HepG2 (cell line): ENCODE measurements at regions not wholly inside any gene's neighbourhood (a gene's known extent, or its start where the extent isn't known, plus 50 kb on each side); places are given as distances from the start of the nearest gene placed in this dataset.

Source experiments
- FOXP1 ChIP-seq, 2 experiments: fragments of 450-650 bp in 1 of 2; IDR thresholded peaks; 2 replicates each; pipeline ENCODE4 v1.6.1; 2017 to 2018; ENCODE audit warnings: antibody characterized with exemption in 1 of 2
- JUN ChIP-seq: sonication (generic); formaldehyde crosslinking; IDR thresholded peaks from 2 replicates; pipeline ENCODE4 v1.4.0; 2020; ENCODE audit warnings: mild to moderate bottlenecking, missing genetic modification reagents
- POLR2A ChIP-seq, 2 experiments: IDR thresholded peaks; 2 replicates each; pipeline ENCODE4 v1.6.1; 2011; ENCODE audit warnings: low read depth in 2 of 2, low read length in 2 of 2, mild to moderate bottlenecking in 1 of 2, moderate library complexity in 1 of 2; ENCODE audit not compliant: insufficient read depth in 1 of 2
- POLR2AphosphoS5 ChIP-seq: IDR thresholded peaks from 2 replicates; pipeline ENCODE4 v1.6.1; 2012; ENCODE audit warnings: low read depth, low read length
- TCF7L2 ChIP-seq: IDR thresholded peaks from 2 replicates; pipeline ENCODE4 v1.6.1; 2011; ENCODE audit warnings: mild to moderate bottlenecking, low read depth, low read length, moderate library complexity
- ZNF564 ChIP-seq: sonication (generic); formaldehyde crosslinking; IDR thresholded peaks from 2 replicates; pipeline ENCODE4 v1.8.1; 2023; ENCODE audit warnings: mild to moderate bottlenecking, missing genetic modification reagents
- ZNF589 ChIP-seq: sonication (generic); formaldehyde crosslinking; conservative IDR thresholded peaks from 2 replicates; pipeline ENCODE4 v1.8.0; 2022; ENCODE audit warnings: mild to moderate bottlenecking, moderate library complexity, missing genetic modification reagents
- ZZZ3 ChIP-seq: sonication (generic); formaldehyde crosslinking; IDR thresholded peaks from 2 replicates; pipeline ENCODE4 v1.4.0; 2020; ENCODE audit warnings: missing genetic modification reagents, mild to moderate bottlenecking, borderline replicate concordance
- TF ChIP-seq, protein P1 (sequence below): sonication (generic); formaldehyde crosslinking; IDR thresholded peaks from 2 replicates; pipeline ENCODE4 v1.9.0; 2021; ENCODE audit warnings: missing genetic modification reagents, borderline replicate concordance
- TF ChIP-seq, protein P2 (sequence below): sonication (generic); formaldehyde crosslinking; IDR thresholded peaks from 2 replicates; pipeline ENCODE4 v1.5.0; 2020; ENCODE audit warnings: mild to moderate bottlenecking, missing genetic modification reagents, moderate library complexity
- TF ChIP-seq, protein P3 (sequence below), 2 experiments: sonication (generic) in 1 of 2; formaldehyde crosslinking in 1 of 2; IDR thresholded peaks; 2 replicates each; pipeline versions ENCODE4 v1.4.0 to v1.6.1; 2018 to 2020; ENCODE audit warnings: missing genetic modification reagents in 2 of 2, borderline replicate concordance in 1 of 2, low read depth in 1 of 2, mild to moderate bottlenecking in 1 of 2, missing biosample characterization in 1 of 2

DNA sequence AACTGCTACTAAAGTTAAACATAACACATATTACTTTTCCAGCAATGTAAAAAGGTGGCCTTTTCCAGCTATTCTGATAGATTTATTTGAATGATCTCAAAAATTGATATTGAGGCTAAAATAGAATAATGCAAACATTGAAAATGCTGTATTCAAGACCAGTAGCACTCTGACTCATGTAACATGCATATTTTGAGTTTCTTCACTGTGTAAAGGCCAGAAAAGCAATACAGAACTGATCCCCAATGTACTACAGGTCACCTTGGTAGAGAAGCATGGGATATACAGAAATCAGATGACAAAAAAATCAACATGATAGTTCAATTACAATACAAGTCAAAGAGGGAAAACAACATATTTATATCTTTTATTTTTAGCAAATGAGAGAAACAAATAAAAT is 419.6 kb downstream of the DIPK2A start:
- TF ChIP-seq, protein P1, sequence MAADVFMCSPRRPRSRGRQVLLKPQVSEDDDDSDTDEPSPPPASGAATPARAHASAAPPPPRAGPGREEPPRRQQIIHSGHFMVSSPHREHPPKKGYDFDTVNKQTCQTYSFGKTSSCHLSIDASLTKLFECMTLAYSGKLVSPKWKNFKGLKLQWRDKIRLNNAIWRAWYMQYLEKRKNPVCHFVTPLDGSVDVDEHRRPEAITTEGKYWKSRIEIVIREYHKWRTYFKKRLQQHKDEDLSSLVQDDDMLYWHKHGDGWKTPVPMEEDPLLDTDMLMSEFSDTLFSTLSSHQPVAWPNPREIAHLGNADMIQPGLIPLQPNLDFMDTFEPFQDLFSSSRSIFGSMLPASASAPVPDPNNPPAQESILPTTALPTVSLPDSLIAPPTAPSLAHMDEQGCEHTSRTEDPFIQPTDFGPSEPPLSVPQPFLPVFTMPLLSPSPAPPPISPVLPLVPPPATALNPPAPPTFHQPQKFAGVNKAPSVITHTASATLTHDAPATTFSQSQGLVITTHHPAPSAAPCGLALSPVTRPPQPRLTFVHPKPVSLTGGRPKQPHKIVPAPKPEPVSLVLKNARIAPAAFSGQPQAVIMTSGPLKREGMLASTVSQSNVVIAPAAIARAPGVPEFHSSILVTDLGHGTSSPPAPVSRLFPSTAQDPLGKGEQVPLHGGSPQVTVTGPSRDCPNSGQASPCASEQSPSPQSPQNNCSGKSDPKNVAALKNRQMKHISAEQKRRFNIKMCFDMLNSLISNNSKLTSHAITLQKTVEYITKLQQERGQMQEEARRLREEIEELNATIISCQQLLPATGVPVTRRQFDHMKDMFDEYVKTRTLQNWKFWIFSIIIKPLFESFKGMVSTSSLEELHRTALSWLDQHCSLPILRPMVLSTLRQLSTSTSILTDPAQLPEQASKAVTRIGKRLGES, result no peak
- no peak for TF ChIP-seq ZZZ3 (CRISPR knock-in tag)
- no peak for TF ChIP-seq TCF7L2
- TF ChIP-seq, protein P2, sequence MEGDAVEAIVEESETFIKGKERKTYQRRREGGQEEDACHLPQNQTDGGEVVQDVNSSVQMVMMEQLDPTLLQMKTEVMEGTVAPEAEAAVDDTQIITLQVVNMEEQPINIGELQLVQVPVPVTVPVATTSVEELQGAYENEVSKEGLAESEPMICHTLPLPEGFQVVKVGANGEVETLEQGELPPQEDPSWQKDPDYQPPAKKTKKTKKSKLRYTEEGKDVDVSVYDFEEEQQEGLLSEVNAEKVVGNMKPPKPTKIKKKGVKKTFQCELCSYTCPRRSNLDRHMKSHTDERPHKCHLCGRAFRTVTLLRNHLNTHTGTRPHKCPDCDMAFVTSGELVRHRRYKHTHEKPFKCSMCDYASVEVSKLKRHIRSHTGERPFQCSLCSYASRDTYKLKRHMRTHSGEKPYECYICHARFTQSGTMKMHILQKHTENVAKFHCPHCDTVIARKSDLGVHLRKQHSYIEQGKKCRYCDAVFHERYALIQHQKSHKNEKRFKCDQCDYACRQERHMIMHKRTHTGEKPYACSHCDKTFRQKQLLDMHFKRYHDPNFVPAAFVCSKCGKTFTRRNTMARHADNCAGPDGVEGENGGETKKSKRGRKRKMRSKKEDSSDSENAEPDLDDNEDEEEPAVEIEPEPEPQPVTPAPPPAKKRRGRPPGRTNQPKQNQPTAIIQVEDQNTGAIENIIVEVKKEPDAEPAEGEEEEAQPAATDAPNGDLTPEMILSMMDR (CRISPR knock-in tag), result no peak
- no peak for TF ChIP-seq ZNF589
- TF ChIP-seq POLR2AphosphoS5, result no peak
- TF ChIP-seq, protein P3, sequence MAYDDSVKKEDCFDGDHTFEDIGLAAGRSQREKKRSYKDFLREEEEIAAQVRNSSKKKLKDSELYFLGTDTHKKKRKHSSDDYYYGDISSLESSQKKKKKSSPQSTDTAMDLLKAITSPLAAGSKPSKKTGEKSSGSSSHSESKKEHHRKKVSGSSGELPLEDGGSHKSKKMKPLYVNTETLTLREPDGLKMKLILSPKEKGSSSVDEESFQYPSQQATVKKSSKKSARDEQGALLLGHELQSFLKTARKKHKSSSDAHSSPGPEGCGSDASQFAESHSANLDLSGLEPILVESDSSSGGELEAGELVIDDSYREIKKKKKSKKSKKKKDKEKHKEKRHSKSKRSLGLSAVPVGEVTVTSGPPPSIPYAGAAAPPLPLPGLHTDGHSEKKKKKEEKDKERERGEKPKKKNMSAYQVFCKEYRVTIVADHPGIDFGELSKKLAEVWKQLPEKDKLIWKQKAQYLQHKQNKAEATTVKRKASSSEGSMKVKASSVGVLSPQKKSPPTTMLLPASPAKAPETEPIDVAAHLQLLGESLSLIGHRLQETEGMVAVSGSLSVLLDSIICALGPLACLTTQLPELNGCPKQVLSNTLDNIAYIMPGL (CRISPR knock-in tag; IDR thresholded peaks at IDR 0.05; ENCODE audit: borderline replicate concordance in 1 of 2, low read depth in 1 of 2), result no peak
- no peak for TF ChIP-seq POLR2A (IDR thresholded peaks at IDR 0.05; ENCODE audit: insufficient read depth in 1 of 2, low read depth in 2 of 2, low read length in 2 of 2)
- no peak for TF ChIP-seq FOXP1 (IDR thresholded peaks at IDR 0.05)
- no peak for TF ChIP-seq FOXP1 (CRISPR knock-in tag; IDR thresholded peaks at IDR 0.05)
- no peak for TF ChIP-seq JUN
- TF ChIP-seq ZNF564 (CRISPR knock-in tag), result no peak
